Activated T-helper 1 cell treated with anti-CD3 and anti-CD28 coated beads, Interleukin-12 subunit alpha, Interleukin-12 subunit beta, Interleukin-2, Interleukin-4 antibody, amounts not matched to agents 30 ng/mL and 10 ng/mL and 1 ng/mL, durations not matched to agents 14 hours and 24 hours and 36 hours (primary cell): ENCODE measurements at regions not wholly inside any gene's neighbourhood (a gene's known extent, or its start where the extent isn't known, plus 50 kb on each side); places are given as distances from the start of the nearest gene placed in this dataset.
"Not testable (repeated sequence)": the region's sequence is repeated elsewhere in the genome, so short reads cannot be mapped to it uniquely, and the experiment has no call there.

ENCODE experiments used
- DNase-seq: peaks from one replicate; pipeline ENCODE4 v3.0.0; 2021; ENCODE audit warnings: low spot score
- H3K27ac Mint-ChIP-seq: one replicate; pipeline ENCODE4 v1.8.0; 2021; ENCODE audit warnings: mild to moderate bottlenecking, mixed read lengths
- H3K27me3 Mint-ChIP-seq: one replicate; pipeline ENCODE4 v1.8.0; 2022; ENCODE audit warnings: mild to moderate bottlenecking, moderate library complexity, mixed read lengths; ENCODE audit not compliant: insufficient read depth
- H3K36me3 Mint-ChIP-seq: one replicate; pipeline ENCODE4 v1.8.0; 2021; ENCODE audit warnings: low read depth, mixed read lengths
- H3K4me1 Mint-ChIP-seq: one replicate; pipeline ENCODE4 v1.8.0; 2021; ENCODE audit warnings: low read depth, mixed read lengths
- H3K4me3 Mint-ChIP-seq: one replicate; pipeline ENCODE4 v1.8.0; 2021; ENCODE audit warnings: mild to moderate bottlenecking, moderate library complexity, mixed read lengths
- H3K9me3 Mint-ChIP-seq: one replicate; pipeline ENCODE4 v1.8.0; 2021; ENCODE audit warnings: mixed read lengths
- intact Hi-C: fragments of 100-400 bp; cut with micrococcal nuclease; formaldehyde crosslinking; loops from one replicate; pipeline ENCODE4 v1.15.1; 2024

GRCh38 chr11:21656065-21656464 is 536.8 kb upstream of the ANO5 start:
- Mint-ChIP-seq H3K9me3 (peaks cover 10% of the 10 kb centered on the region), H3K36me3 (no peaks in the 10 kb centered on the region), H3K4me1 (no peaks in the 10 kb centered on the region), H3K27ac (no peak overlapping the region), H3K27me3 (no peaks in the 10 kb centered on the region), H3K4me3 (no peak overlapping the region)
- no peak for DNase-seq
- intact Hi-C loops: no loop called here

GRCh38 chr11:21658654-21659193 is 534.2 kb upstream of the ANO5 start:
- Mint-ChIP-seq H3K4me3 (no peak overlapping the region), H3K9me3 (peaks cover 18% of the 10 kb centered on the region), H3K4me1 (no peaks in the 10 kb centered on the region), H3K36me3 (no peaks in the 10 kb centered on the region), H3K27me3 (no peaks in the 10 kb centered on the region), H3K27ac (no peak overlapping the region)
- no peak for DNase-seq
- intact Hi-C loops: no loop called here

DNA sequence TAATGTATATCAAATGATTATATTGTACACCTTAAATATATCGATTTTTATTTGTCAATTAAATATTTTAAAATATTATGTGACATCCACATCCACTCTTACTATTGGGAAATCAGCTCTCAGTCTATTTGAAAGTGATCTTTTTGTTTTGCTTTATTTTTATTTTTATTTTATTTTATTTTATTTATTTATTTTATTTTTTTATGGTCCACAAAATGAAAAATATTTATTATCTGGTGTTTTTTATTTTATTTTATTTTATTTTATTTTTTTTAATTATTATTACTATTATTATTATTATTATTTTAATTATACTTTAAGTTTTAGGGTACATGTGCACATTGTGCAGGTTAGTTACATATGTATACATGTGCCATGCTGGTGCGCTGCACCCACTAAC is 533.5 kb upstream of the ANO5 start:
- intact Hi-C loops, DNase-seq, H3K4me1 Mint-ChIP-seq, H3K36me3 Mint-ChIP-seq, H3K4me3 Mint-ChIP-seq, H3K27ac Mint-ChIP-seq, H3K27me3 Mint-ChIP-seq: not testable (repeated sequence)
- peaks cover 18% of the 10 kb centered on the region for H3K9me3 Mint-ChIP-seq

- intact Hi-C loops: no loop called here
- no peaks in the 10 kb centered on the region for H3K4me1 Mint-ChIP-seq
- no peaks in the 10 kb centered on the region for H3K36me3 Mint-ChIP-seq
- H3K4me3 Mint-ChIP-seq: no peak overlapping the region
- no peak overlapping the region for H3K27ac Mint-ChIP-seq
- H3K27me3 Mint-ChIP-seq: no peaks in the 10 kb centered on the region
- no peak for DNase-seq
- H3K9me3 Mint-ChIP-seq: peaks cover 18% of the 10 kb centered on the region
Measured at GRCh38 chr11:21659961-21660360, 532.9 kb upstream of the ANO5 start.

GRCh38 chr11:21675049-21675616 is 517.8 kb upstream of the ANO5 start:
- DNase-seq: no peak
- Mint-ChIP-seq H3K27ac (no peak overlapping the region), H3K27me3 (no peaks in the 10 kb centered on the region), H3K4me1 (no peaks in the 10 kb centered on the region), H3K9me3 (peaks cover 4% of the 10 kb centered on the region), H3K36me3 (no peaks in the 10 kb centered on the region), H3K4me3 (no peak overlapping the region)
- intact Hi-C loops: no loop called here

GRCh38 chr11:21687643-21688042 is 505.2 kb upstream of the ANO5 start:
- intact Hi-C loops: no loop called here
- Mint-ChIP-seq H3K27me3 (no peaks in the 10 kb centered on the region), H3K9me3 (peaks cover 5% of the 10 kb centered on the region), H3K36me3 (no peaks in the 10 kb centered on the region), H3K27ac (no peak overlapping the region), H3K4me3 (no peak overlapping the region), H3K4me1 (no peaks in the 10 kb centered on the region)
- no peak for DNase-seq

DNA sequence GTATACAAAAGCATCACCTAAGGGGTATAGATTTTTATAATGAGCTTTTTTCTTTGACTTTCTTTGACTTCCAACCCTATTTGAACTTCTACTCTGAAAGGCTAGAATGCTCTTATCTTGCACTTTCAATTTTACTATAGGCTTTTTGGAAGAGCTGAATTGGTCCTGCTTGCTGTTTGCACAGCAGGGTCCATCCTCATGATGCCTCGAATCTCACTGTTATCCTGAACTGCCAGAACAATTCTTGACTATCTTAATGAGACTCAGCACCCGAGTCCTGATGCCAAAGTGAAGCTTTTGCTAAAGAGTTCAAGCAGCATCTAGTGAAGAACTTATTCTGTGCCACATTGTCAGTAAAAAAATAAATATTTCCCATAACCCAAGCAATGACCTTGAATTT is 488.3 kb upstream of the ANO5 start:
- no peaks in the 10 kb centered on the region for H3K9me3 Mint-ChIP-seq
- no peaks in the 10 kb centered on the region for H3K27me3 Mint-ChIP-seq
- no peaks in the 10 kb centered on the region for H3K4me1 Mint-ChIP-seq
- DNase-seq: no peak
- H3K4me3 Mint-ChIP-seq: no peak overlapping the region
- intact Hi-C loops: no loop called here
- H3K27ac Mint-ChIP-seq: no peak overlapping the region
- H3K36me3 Mint-ChIP-seq: no peaks in the 10 kb centered on the region

DNA sequence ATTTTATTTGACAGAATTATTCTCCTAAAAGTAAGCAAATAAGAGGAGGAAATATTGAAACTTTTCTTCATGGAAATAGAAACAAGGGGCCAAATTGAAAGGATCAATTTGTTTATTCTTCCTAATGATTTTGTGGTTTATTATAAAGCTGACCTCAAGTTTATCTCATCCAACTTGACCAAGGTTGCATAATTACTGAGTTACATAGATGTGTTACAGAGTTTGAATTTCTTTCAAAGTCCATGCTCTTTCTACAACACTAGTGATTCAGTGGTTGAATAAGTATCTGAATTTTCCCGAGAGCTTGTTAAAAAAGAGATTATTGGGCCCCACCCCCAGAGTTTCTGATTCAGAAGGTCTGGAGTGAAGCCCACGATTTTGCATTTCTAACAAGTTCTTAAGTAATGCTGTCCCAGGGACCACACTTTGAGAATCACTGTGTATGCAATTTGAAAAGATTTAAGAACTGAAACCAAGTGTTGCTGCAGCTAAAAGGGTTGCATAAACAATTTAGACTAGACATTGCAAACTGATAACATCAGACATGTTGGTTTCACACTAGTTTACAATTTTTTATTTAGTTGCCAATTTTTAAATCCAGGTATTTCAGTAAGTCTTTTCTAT is 485.7 kb upstream of the ANO5 start:
- intact Hi-C loops: no loop called here
- no peak overlapping the region for H3K27ac Mint-ChIP-seq
- H3K9me3 Mint-ChIP-seq: no peaks in the 10 kb centered on the region
- no peaks in the 10 kb centered on the region for H3K4me1 Mint-ChIP-seq
- DNase-seq: no peak
- no peaks in the 10 kb centered on the region for H3K36me3 Mint-ChIP-seq
- H3K27me3 Mint-ChIP-seq: no peaks in the 10 kb centered on the region
- no peak overlapping the region for H3K4me3 Mint-ChIP-seq

DNA sequence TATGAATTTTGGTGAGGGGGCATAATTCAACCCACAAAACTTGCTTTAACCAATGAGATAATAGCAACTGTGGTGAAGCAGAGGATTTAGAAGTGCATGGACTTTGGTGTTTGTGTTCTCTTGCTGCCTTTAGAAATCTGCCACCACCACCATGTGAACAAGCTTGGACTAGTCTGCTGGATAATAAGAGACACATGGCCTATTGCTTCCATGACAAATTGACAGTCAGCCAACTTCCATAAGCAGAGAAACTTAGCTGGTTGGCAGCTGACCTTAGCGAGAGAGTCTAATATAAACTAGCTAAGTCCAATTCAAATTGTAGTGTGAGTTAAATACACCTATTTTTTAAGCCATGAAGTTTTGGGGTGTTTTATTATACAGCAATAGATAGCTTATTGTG is 482.1 kb upstream of the ANO5 start:
- Mint-ChIP-seq H3K27me3 (no peaks in the 10 kb centered on the region), H3K36me3 (no peaks in the 10 kb centered on the region), H3K4me3 (no peak overlapping the region), H3K4me1 (no peaks in the 10 kb centered on the region), H3K27ac (no peak overlapping the region), H3K9me3 (peaks cover 3% of the 10 kb centered on the region)
- intact Hi-C loops: no loop called here
- no peak for DNase-seq

- no peaks in the 10 kb centered on the region for H3K36me3 Mint-ChIP-seq
- no peaks in the 10 kb centered on the region for H3K4me1 Mint-ChIP-seq
- H3K27ac Mint-ChIP-seq: no peak overlapping the region
- no peaks in the 10 kb centered on the region for H3K27me3 Mint-ChIP-seq
- intact Hi-C loops: no loop called here
- no peak overlapping the region for H3K4me3 Mint-ChIP-seq
- no peak for DNase-seq
- peaks cover 3% of the 10 kb centered on the region for H3K9me3 Mint-ChIP-seq
Measured at GRCh38 chr11:21711341-21711740, 481.5 kb upstream of the ANO5 start.

DNA sequence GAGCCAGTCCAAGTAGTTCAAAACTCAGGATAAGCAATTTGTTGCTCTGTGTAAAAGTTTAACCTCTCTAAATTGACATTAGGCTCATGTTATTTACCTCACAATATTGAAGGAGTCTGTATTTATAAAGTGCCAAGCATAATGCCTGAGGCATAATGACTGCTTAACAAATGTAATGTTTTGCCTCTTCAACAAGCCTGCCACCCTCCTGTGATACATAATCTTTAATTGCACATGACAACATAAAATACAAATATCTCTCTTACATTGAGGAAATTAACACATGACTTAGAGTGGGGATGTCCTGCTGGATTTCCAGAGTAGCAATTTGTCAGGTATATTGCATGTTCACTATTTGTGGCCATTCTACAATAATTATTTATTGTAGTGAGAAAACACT is 469.2 kb upstream of the ANO5 start:
- H3K9me3 Mint-ChIP-seq: peaks cover 7% of the 10 kb centered on the region
- H3K4me1 Mint-ChIP-seq: no peaks in the 10 kb centered on the region
- H3K27me3 Mint-ChIP-seq: no peaks in the 10 kb centered on the region
- no peak overlapping the region for H3K27ac Mint-ChIP-seq
- intact Hi-C loops: no loop called here
- DNase-seq: no peak
- no peak overlapping the region for H3K4me3 Mint-ChIP-seq
- no peaks in the 10 kb centered on the region for H3K36me3 Mint-ChIP-seq

GRCh38 chr11:21727102-21727501 is 465.8 kb upstream of the ANO5 start:
- H3K27me3 Mint-ChIP-seq: no peaks in the 10 kb centered on the region
- no peak overlapping the region for H3K4me3 Mint-ChIP-seq
- no peak for DNase-seq
- intact Hi-C loops: no loop called here
- H3K9me3 Mint-ChIP-seq: peaks cover 8% of the 10 kb centered on the region
- no peak overlapping the region for H3K27ac Mint-ChIP-seq
- no peaks in the 10 kb centered on the region for H3K36me3 Mint-ChIP-seq
- H3K4me1 Mint-ChIP-seq: no peaks in the 10 kb centered on the region

- H3K4me1 Mint-ChIP-seq: no peaks in the 10 kb centered on the region
- H3K9me3 Mint-ChIP-seq: peaks cover 12% of the 10 kb centered on the region
- no peak overlapping the region for H3K4me3 Mint-ChIP-seq
- intact Hi-C loops: no loop called here
- H3K36me3 Mint-ChIP-seq: no peaks in the 10 kb centered on the region
- no peak overlapping the region for H3K27ac Mint-ChIP-seq
- DNase-seq: no peak
- no peaks in the 10 kb centered on the region for H3K27me3 Mint-ChIP-seq
Measured at GRCh38 chr11:21736404-21736803, 456.5 kb upstream of the ANO5 start.
